ENCODE measurements at regions not wholly inside any gene's neighbourhood (a gene's known extent, or its start where the extent isn't known, plus 50 kb on each side); places are given as distances from the start of the nearest gene placed in this dataset.

GRCh38 chr18:53639687-53640086 is 584.8 kb downstream of the MBD2 start:
- no peak for TF ChIP-seq CTCF (conservative IDR thresholded peaks at IDR 0.05 in 1 of 2, IDR thresholded peaks at IDR 0.05 in 1 of 2; ENCODE audit: low read depth in 1 of 2, low read length in 2 of 2)
- no peak for TF ChIP-seq EZH2 (IDR thresholded peaks at IDR 0.05; ENCODE audit: low read length, missing control alignments)

Data from fibroblast of lung (primary cell).